HUES6 (cell line): ENCODE measurements at regions not wholly inside any gene's neighbourhood (a gene's known extent, or its start where the extent isn't known, plus 50 kb on each side); places are given as distances from the start of the nearest gene placed in this dataset.
"Not testable (repeated sequence)": the region's sequence is repeated elsewhere in the genome, so short reads cannot be mapped to it uniquely, and the experiment has no call there.

Experiments
- H3K27ac ChIP-seq: 2 replicates; pipeline ENCODE4 v1.7.0; 2013; ENCODE audit warnings: low read depth, mild to moderate bottlenecking, low read length, inconsistent platforms
- H3K27me3 ChIP-seq: 2 replicates; pipeline ENCODE4 v1.6.1; 2013; ENCODE audit warnings: low read length; ENCODE audit not compliant: control insufficient read depth, insufficient read depth
- H3K36me3 ChIP-seq: 2 replicates; pipeline ENCODE4 v1.6.1; 2013; ENCODE audit warnings: low read length; ENCODE audit not compliant: control insufficient read depth, insufficient read depth
- H3K4me1 ChIP-seq: 2 replicates; pipeline ENCODE4 v1.6.1; 2013; ENCODE audit warnings: low read length; ENCODE audit not compliant: control insufficient read depth, insufficient read depth
- H3K4me3 ChIP-seq: 2 replicates; pipeline ENCODE4 v1.5.1; 2013; ENCODE audit warnings: low read depth, low read length
- H3K9ac ChIP-seq: one replicate; pipeline ENCODE4 v1.6.1; 2013; ENCODE audit warnings: mild to moderate bottlenecking, low read length
- H3K9me3 ChIP-seq: 2 replicates; pipeline ENCODE4 v1.6.1; 2013; ENCODE audit warnings: low read depth, low read length; ENCODE audit not compliant: control insufficient read depth, insufficient read depth

DNA sequence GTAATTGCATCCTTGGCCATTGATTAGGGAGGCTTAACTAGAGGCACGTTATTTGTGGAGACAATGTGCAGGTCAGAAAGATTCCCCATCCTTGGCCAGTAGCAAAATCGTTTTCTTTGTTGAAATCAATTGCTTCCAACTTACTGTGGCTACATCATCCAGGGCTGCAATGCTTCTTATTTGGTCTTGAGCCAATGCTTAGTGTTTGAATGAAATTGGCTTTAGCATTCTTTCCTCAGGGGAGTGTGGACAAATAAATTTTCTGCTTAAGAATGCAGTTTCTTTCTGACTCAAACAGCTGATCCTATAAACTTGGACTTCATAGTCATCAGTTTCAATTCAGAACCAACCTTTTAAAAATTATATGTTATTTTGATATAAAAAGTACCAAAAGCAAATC is 95.6 kb downstream of the ARHGAP11B start:
- not testable (repeated sequence) for H3K27me3 ChIP-seq, H3K4me1 ChIP-seq, H3K9me3 ChIP-seq, H3K9ac ChIP-seq, H3K27ac ChIP-seq, H3K4me3 ChIP-seq
- peaks cover 38% of the 10 kb centered on the region for H3K36me3 ChIP-seq

DNA sequence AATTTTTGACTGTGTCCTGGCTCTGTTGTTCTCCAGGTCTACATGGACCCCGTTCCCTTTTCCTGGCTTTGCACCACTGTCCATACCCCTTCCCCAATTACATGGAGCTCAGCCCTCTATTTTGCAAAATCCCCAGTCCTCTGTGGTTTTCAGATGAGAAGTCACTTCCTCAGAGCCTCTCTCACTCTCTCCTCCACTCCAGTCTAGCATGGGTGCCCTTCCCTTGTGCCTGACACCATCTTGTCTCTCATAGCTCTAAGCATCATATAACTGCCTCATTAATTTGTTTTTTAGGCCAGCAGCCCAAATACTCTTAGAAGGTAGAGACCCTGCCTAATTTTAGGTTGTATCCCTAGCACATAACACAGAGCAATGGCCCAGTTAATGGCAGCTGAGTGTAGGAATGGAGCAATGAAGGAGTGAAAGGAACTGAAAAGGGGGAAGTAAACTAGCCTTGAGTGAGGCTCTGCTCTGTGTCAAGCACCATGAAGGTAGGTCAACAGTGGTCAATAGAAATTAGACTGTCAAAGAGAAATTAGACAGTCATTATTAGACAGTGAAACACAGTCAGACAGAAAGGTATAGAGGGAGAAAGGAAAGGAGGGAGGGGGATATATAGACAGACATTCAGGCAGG is 97.7 kb downstream of the ARHGAP11B start:
- H3K4me1 ChIP-seq, H3K9me3 ChIP-seq, H3K9ac ChIP-seq, H3K27me3 ChIP-seq, H3K27ac ChIP-seq, H3K4me3 ChIP-seq: not testable (repeated sequence)
- H3K36me3 ChIP-seq: peaks cover 36% of the 10 kb centered on the region

DNA sequence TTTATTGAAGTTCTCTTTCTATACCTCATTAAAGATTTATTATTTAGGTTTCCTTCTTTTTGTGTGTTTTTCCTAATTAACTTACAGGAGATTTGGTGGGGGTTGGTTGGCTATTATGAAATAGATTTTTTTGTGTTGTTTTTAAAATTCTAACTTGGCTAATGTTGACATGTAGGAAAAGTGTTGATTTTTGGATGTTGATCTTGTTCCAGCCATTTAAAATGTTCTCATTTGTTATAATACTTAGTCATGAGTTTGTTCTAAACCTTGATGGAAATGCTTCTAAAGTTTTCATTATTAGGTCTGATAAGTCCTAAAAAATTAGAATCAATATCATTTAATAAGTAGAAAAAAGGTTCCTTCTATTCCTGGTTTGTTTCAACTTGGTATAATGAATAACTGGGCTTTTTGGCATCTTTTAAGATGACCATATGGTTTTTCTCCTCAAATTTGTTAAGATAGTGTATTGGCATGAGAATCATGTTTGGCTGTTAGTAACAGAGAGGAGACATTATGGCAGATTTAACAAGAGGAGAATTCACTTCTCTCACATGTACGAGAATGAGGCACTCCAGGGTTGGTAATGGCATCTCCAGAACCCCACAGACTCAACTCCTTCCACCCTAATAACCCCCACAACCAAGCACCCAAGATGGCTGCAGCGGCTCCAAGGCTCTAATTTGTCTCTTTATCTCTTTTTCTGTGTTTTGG is 104.1 kb downstream of the ARHGAP11B start:
- not testable (repeated sequence) for H3K9ac ChIP-seq, H3K27ac ChIP-seq, H3K9me3 ChIP-seq, H3K4me1 ChIP-seq, H3K4me3 ChIP-seq, H3K27me3 ChIP-seq
- peaks cover 42% of the 10 kb centered on the region for H3K36me3 ChIP-seq

DNA sequence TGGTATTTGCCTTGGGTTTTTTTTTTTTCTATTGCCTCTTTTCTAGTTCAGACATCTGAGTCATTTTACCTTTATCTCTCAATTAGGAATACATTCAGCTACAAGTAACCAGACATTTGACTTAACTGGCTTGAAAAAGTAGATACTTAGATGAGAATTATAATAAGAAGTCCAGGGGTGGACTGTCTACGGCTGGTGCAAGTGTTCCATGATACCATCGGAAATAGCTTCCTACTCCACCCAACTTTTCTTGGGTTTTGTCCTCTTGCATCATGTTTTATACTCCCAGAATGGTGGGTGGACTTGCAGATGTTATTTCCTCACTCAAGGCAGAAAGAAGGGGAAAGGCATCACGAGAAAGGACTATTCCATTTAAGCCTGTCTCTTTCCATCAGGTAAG is 104.7 kb downstream of the ARHGAP11B start:
- not testable (repeated sequence) for H3K27ac ChIP-seq, H3K4me1 ChIP-seq, H3K27me3 ChIP-seq, H3K4me3 ChIP-seq, H3K9me3 ChIP-seq, H3K9ac ChIP-seq
- peaks cover 37% of the 10 kb centered on the region for H3K36me3 ChIP-seq

DNA sequence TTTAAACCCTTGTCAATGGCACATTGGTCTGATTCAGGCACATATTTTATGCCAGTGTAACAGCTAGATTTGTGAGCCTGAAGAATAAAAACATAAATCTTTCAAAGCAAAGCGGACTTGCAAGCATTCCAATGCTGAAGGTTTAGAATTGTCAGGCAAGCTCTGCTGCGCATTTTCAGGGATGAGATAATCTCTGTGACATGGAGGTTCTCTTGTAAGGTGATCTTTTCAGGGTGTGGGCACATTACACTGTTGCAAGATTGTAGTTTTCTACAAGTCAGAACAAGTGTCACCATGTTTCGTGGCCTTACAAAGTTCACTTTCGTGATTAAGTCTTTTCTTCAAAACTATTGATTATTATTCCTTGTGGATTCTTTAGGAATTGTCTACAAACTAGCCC is 106.2 kb downstream of the ARHGAP11B start:
- not testable (repeated sequence) for H3K9ac ChIP-seq, H3K27me3 ChIP-seq, H3K4me3 ChIP-seq, H3K4me1 ChIP-seq, H3K27ac ChIP-seq, H3K9me3 ChIP-seq
- H3K36me3 ChIP-seq: peaks cover 41% of the 10 kb centered on the region

DNA sequence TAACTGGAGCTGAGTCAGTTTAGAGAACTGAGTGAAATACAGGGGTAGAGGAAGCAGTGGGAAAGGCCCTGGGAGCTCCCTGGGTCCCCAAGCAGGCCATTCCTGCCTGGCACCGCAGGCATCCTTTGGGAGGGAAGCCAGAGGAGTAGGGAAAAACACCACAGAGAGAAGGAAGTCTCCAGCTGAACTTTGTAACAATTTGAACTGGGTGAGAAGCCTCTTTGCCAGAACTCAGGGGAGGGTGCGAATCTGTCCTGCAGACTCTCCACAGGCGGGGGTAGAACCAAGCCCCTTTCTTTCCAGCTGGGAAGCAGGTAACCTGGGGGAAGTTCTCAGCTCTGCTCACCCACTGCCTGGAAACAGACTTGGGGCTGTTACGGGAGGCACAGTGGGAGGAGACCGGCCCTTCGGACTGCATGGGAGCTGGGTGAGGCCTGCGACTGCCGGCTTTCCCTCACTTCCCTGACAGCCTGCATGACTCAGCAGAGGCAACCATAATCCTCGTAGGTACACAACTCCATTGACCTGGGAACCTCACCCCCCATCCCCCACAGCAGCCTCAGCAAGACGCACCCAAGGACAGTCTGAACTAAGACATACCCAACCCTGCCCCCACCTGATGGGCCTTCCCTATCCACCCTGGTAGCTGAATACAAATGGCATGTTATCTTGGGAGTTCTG is 110.1 kb downstream of the ARHGAP11B start:
- not testable (repeated sequence) for H3K27me3 ChIP-seq

DNA sequence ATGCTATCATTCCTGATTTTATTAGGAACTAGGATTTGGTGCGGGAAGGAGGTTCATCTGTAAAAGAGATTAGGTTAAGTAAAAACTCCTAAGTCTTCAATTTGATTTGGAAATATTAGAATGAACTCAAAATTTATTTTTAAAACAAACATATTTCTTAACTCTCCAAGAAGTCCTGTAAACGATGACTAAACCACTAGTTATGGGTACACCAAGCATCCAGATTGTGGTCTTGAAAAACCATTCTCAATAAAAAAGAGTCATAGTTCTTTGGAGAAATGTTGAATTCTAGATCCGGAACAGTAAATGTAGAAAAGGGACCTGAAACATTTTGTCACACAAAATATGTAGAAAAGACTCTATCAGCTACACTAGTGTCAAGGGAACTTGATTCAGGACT is 116.9 kb downstream of the ARHGAP11B start:
- not testable (repeated sequence) for H3K9me3 ChIP-seq, H3K9ac ChIP-seq, H3K4me3 ChIP-seq, H3K27ac ChIP-seq, H3K4me1 ChIP-seq, H3K27me3 ChIP-seq
- peaks cover 11% of the 10 kb centered on the region for H3K36me3 ChIP-seq

More for the DNA sequence above, 110.1 kb downstream of the ARHGAP11B start:
- not testable (repeated sequence) for H3K27ac ChIP-seq, H3K9me3 ChIP-seq, H3K4me3 ChIP-seq, H3K4me1 ChIP-seq, H3K9ac ChIP-seq
- H3K36me3 ChIP-seq: peaks cover 30% of the 10 kb centered on the region

DNA sequence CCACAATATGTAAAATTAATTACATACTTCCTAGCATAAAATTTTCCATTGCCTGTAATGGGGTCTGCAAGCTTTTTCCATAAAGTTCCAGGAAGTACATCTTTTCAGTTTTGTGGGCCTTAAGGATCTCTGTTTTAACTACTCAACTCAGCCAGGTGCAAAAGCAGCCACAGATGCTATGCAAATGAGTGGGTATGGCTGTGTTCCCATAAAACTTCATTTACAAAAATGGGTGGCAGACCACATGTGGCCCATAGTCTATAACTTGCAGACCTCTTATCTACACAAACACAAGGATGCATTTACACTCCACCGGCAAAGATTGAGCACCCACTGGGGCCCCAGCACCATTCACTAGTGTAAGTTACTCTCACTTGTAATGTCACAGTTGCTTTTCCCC is 123.1 kb downstream of the ARHGAP11B start:
- not testable (repeated sequence) for H3K4me1 ChIP-seq, H3K4me3 ChIP-seq, H3K27ac ChIP-seq, H3K9ac ChIP-seq, H3K9me3 ChIP-seq, H3K27me3 ChIP-seq
- peaks cover 16% of the 10 kb centered on the region for H3K36me3 ChIP-seq

DNA sequence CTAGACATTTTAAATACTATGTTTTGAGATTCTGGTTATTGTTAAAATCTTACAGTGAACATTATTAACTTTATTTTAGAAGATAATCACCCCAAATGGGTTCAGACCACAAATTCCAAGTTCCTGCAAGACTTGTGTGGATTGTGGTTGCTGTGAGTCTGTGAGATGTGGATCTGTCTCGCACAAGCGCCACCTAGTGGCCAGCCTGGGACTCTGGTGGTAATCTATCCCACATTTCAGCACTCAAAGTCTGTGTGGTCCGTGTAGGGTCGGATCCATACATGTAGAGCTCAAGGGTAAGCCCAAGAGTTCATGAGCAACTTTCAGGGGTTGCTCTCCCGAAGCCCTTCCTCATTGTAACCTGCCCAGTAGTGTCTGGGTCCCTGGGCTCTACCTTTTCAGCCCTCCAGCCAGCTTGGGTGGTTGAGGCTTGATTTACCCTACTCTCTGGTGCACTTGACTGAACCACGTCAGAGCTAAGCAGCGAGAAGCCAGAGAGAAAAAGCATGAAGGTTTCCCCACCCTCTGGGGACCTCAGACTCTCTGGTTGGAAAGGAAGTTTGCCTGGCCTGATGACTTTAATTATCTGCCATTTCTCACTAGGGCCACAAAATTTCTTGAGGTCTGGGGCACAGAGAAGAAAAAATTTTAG is 129.2 kb downstream of the ARHGAP11B start:
- H3K4me3 ChIP-seq, H3K9ac ChIP-seq, H3K27me3 ChIP-seq, H3K4me1 ChIP-seq, H3K9me3 ChIP-seq, H3K27ac ChIP-seq: not testable (repeated sequence)
- peaks cover 15% of the 10 kb centered on the region for H3K36me3 ChIP-seq

DNA sequence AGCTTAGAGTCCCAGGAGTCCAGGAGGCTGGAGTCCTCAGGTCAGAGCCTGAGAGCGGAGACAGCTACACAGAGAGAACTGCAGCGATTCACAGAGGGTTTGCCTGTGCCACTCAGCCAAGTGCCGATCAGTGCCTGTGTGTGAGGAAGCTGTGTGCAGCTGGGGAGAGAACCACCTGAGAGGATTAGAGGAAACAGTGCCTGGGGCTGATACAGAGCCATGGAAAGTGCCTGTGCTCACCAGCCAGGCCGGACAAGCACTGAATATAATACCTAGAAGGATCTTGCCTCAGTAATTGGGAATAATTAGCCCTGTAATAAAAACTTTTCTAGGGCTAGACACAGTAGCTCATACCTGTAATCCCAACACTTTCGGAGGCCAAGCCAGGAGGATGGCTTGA is 134.7 kb downstream of the ARHGAP11B start:
- not testable (repeated sequence) for H3K4me1 ChIP-seq, H3K9me3 ChIP-seq, H3K9ac ChIP-seq

DNA sequence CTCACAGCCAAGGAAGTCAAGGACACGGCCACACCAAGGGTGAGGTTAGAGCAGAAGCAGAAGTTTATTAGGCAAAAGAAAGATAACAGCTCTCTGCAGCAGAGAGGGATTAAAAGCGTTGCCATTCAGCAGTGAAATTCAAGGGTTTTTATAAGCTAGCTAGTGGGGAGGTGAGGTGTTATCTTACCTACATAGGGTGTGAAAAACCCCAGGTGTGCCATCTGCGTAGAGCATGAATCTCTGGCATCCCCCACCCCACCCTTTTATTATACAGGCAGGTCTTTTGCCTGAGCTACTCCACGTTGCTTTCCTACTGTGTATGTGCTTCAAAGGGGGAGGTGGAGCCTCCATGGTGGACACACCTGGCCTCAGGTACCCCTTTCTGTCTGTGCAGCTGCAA is 135.4 kb downstream of the ARHGAP11B start:
- H3K27ac ChIP-seq, H3K9ac ChIP-seq, H3K9me3 ChIP-seq, H3K36me3 ChIP-seq, H3K4me3 ChIP-seq, H3K4me1 ChIP-seq, H3K27me3 ChIP-seq: not testable (repeated sequence)

More for the DNA sequence above, 134.7 kb downstream of the ARHGAP11B start:
- not testable (repeated sequence) for H3K4me3 ChIP-seq, H3K27me3 ChIP-seq, H3K27ac ChIP-seq
- peaks cover 12% of the 10 kb centered on the region for H3K36me3 ChIP-seq
